ENCODE measurements at regions not wholly inside any gene's neighbourhood (a gene's known extent, or its start where the extent isn't known, plus 50 kb on each side); places are given as distances from the start of the nearest gene placed in this dataset.

- TF ChIP-seq CTCF (IDR thresholded peaks at IDR 0.05): no peak
- TF ChIP-seq TCF7 (CRISPR knock-in tag; IDR thresholded peaks at IDR 0.05; ENCODE audit: low read depth): no peak
- no peak for TF ChIP-seq OVOL2 (CRISPR knock-in tag; IDR thresholded peaks at IDR 0.05; ENCODE audit: borderline replicate concordance)
- no peak for TF ChIP-seq FOXJ3 (CRISPR knock-in tag; IDR thresholded peaks at IDR 0.05; ENCODE audit: borderline replicate concordance)
- TF ChIP-seq JUN (CRISPR knock-in tag; IDR thresholded peaks at IDR 0.05): no peak
- TF ChIP-seq STAT6 (CRISPR knock-in tag; conservative IDR thresholded peaks at IDR 0.05; ENCODE audit: low read depth): no peak
- TF ChIP-seq ZBTB43 (CRISPR knock-in tag; IDR thresholded peaks at IDR 0.05): no peak
- no peak for TF ChIP-seq AR (CRISPR knock-in tag; IDR thresholded peaks at IDR 0.05)
- no peak for TF ChIP-seq SP1 (CRISPR knock-in tag; conservative IDR thresholded peaks at IDR 0.05)
- TF ChIP-seq ATF1 (CRISPR knock-in tag; IDR thresholded peaks at IDR 0.05): no peak
- no peak for TF ChIP-seq USF2 (CRISPR knock-in tag; IDR thresholded peaks at IDR 0.05)
- no peak for TF ChIP-seq ZNF232 (CRISPR knock-in tag; IDR thresholded peaks at IDR 0.05)
Observed at GRCh38 chr2:33806041-33806440, 206.9 kb upstream of the FAM98A start.

Measured in WTC11 (cell line).